Activated CD8-positive, alpha-beta memory T cell treated with anti-CD3 and anti-CD28 coated beads, Interleukin-2, amount 50 U/mL, for 1 hour (primary cell): ENCODE measurements at regions not wholly inside any gene's neighbourhood (a gene's known extent, or its start where the extent isn't known, plus 50 kb on each side); places are given as distances from the start of the nearest gene placed in this dataset.
"Not testable (repeated sequence)": the region's sequence is repeated elsewhere in the genome, so short reads cannot be mapped to it uniquely, and the experiment has no call there.

Experiments used
- DNase-seq: peaks from one replicate; pipeline ENCODE4 v3.0.0-alpha.2; 2020; ENCODE audit errors: extremely low read depth

- no peak for DNase-seq
Observed at GRCh38 chr4:163693211-163693610, 198.7 kb downstream of the TMA16 start.

GRCh38 chr4:163693776-163694175 lies 199.3 kb downstream of the TMA16 start:
- no peak for DNase-seq

GRCh38 chr4:163694385-163694784 lies 199.9 kb downstream of the TMA16 start:
- DNase-seq: no peak

GRCh38 chr4:163697121-163697520 lies 202.6 kb downstream of the TMA16 start:
- no peak for DNase-seq

- not testable (repeated sequence) for DNase-seq
Observed at GRCh38 chr4:163700383-163700782, 205.9 kb downstream of the TMA16 start.

GRCh38 chr4:163701916-163702315 lies 207.4 kb downstream of the TMA16 start:
- no peak for DNase-seq

GRCh38 chr4:163702736-163703135 lies 208.2 kb downstream of the TMA16 start:
- no peak for DNase-seq

- no peak for DNase-seq
Observed at GRCh38 chr4:163703251-163703650, 208.8 kb downstream of the TMA16 start.

GRCh38 chr4:163707873-163708272 lies 213.4 kb downstream of the TMA16 start:
- no peak for DNase-seq

GRCh38 chr4:163709601-163710000 lies 215.1 kb downstream of the TMA16 start:
- DNase-seq: no peak

GRCh38 chr4:163710158-163710557 lies 215.7 kb downstream of the TMA16 start:
- no peak for DNase-seq

GRCh38 chr4:163724495-163724894 lies 230.0 kb downstream of the TMA16 start:
- not testable (repeated sequence) for DNase-seq

- DNase-seq: no peak
Observed at GRCh38 chr4:163726641-163727040, 232.2 kb downstream of the TMA16 start.

- no peak for DNase-seq
Observed at GRCh38 chr4:163731071-163731470, 236.6 kb downstream of the TMA16 start.

- no peak for DNase-seq
Observed at GRCh38 chr4:163732473-163732872, 238.0 kb downstream of the TMA16 start.

- DNase-seq: no peak
Observed at GRCh38 chr4:163736876-163737275, 242.4 kb downstream of the TMA16 start.

GRCh38 chr4:163737846-163738245 lies 243.4 kb downstream of the TMA16 start:
- DNase-seq: not testable (repeated sequence)

- no peak for DNase-seq
Observed at GRCh38 chr4:163738521-163738920, 244.0 kb downstream of the TMA16 start.

- no peak for DNase-seq
Observed at GRCh38 chr4:163744861-163745260, 250.4 kb downstream of the TMA16 start.

- no peak for DNase-seq
Observed at GRCh38 chr4:163747293-163747692, 252.8 kb downstream of the TMA16 start.

GRCh38 chr4:163747886-163748285 lies 253.4 kb downstream of the TMA16 start:
- no peak for DNase-seq

GRCh38 chr4:163748449-163748848 lies 254.0 kb downstream of the TMA16 start:
- DNase-seq: no peak

- DNase-seq: no peak
Observed at GRCh38 chr4:163755013-163755412, 260.5 kb downstream of the TMA16 start.

GRCh38 chr4:163757219-163757618 lies 262.7 kb downstream of the TMA16 start:
- no peak for DNase-seq

- no peak for DNase-seq
Observed at GRCh38 chr4:163758032-163758431, 263.5 kb downstream of the TMA16 start.
